Stimulated activated CD8-positive, alpha-beta memory T cell treated with anti-CD3 and anti-CD28 coated beads, Interleukin-4, amount 100 ng/mL, for 24 hours (primary cell): ENCODE measurements at regions not wholly inside any gene's neighbourhood (a gene's known extent, or its start where the extent isn't known, plus 50 kb on each side); places are given as distances from the start of the nearest gene placed in this dataset.
A peak's percentile ranks its signal among the peaks of the same experiment; 100 is the strongest.
"Not testable (repeated sequence)": the region's sequence is repeated elsewhere in the genome, so short reads cannot be mapped to it uniquely, and the experiment has no call there.

ENCODE experiments used
- DNase-seq: peaks from one replicate; pipeline ENCODE4 v3.0.0-alpha.2; 2020; ENCODE audit warnings: low read depth

GRCh38 chr21:6486821-6487220 is 4034.6 kb upstream of the TPTE start:
- not testable (repeated sequence) for DNase-seq

GRCh38 chr21:6492691-6493090 is 4028.7 kb upstream of the TPTE start:
- DNase-seq = not testable (repeated sequence)

GRCh38 chr21:6493957-6494356 is 4027.4 kb upstream of the TPTE start:
- DNase-seq = not testable (repeated sequence)

- not testable (repeated sequence) for DNase-seq
These were observed 4025.0 kb upstream of the TPTE start for GRCh38 chr21:6496356-6496755.

- peak; percentile 13 for DNase-seq
These were observed 4022.7 kb upstream of the TPTE start for GRCh38 chr21:6498716-6499115.

GRCh38 chr21:6499128-6499826 is 4022.1 kb upstream of the TPTE start:
- DNase-seq = peak; percentile 69

GRCh38 chr21:6499866-6500265 is 4021.5 kb upstream of the TPTE start:
- not testable (repeated sequence) for DNase-seq

- not testable (repeated sequence) for DNase-seq
These were observed 4020.7 kb upstream of the TPTE start for GRCh38 chr21:6500681-6501080.

- DNase-seq = not testable (repeated sequence)
These were observed 4015.1 kb upstream of the TPTE start for GRCh38 chr21:6506167-6506894.

GRCh38 chr21:6507632-6508031 is 4013.8 kb upstream of the TPTE start:
- not testable (repeated sequence) for DNase-seq

GRCh38 chr21:6521777-6522176 is 3999.6 kb upstream of the TPTE start:
- not testable (repeated sequence) for DNase-seq

- DNase-seq = not testable (repeated sequence)
These were observed 3995.2 kb upstream of the TPTE start for GRCh38 chr21:6526213-6526612.

- not testable (repeated sequence) for DNase-seq
These were observed 3990.7 kb upstream of the TPTE start for GRCh38 chr21:6530655-6531054.

GRCh38 chr21:6533261-6533660 is 3988.1 kb upstream of the TPTE start:
- DNase-seq = not testable (repeated sequence)

GRCh38 chr21:6538320-6538719 is 3983.1 kb upstream of the TPTE start:
- DNase-seq = not testable (repeated sequence)

GRCh38 chr21:6539688-6540087 is 3981.7 kb upstream of the TPTE start:
- DNase-seq = not testable (repeated sequence)

GRCh38 chr21:6541036-6541435 is 3980.3 kb upstream of the TPTE start:
- DNase-seq = not testable (repeated sequence)

- DNase-seq = not testable (repeated sequence)
These were observed 3976.1 kb upstream of the TPTE start for GRCh38 chr21:6545288-6545687.

GRCh38 chr21:6551045-6551444 is 3970.3 kb upstream of the TPTE start:
- not testable (repeated sequence) for DNase-seq

- not testable (repeated sequence) for DNase-seq
These were observed 3967.6 kb upstream of the TPTE start for GRCh38 chr21:6553505-6554376.

- DNase-seq = not testable (repeated sequence)
These were observed 3967.0 kb upstream of the TPTE start for GRCh38 chr21:6554377-6554864.

- not testable (repeated sequence) for DNase-seq
These were observed 3964.9 kb upstream of the TPTE start for GRCh38 chr21:6556516-6556915.
